Cardiac muscle cell (in vitro differentiated cells and primary cell): ENCODE measurements at regions not wholly inside any gene's neighbourhood (a gene's known extent, or its start where the extent isn't known, plus 50 kb on each side); places are given as distances from the start of the nearest gene placed in this dataset.

Experiments used
- DNase-seq, 2 donors: peaks; one replicate each; pipeline versions ENCODE4 v3.0.0 to v3.0.0-alpha.2; 2010 to 2017; ENCODE audit warnings: low read depth in 1 of 2, low spot score in 1 of 2
- H3K27ac ChIP-seq: fragments of 200-600 bp; sonication (generic); 2 replicates; pipeline ENCODE4 v1.5.1; 2016
- H3K27me3 ChIP-seq: fragments of 200-600 bp; sonication (generic); 2 replicates; pipeline ENCODE4 v1.6.0; 2016; ENCODE audit warnings: control low read depth
- H3K36me3 ChIP-seq: fragments of 200-600 bp; sonication (generic); 2 replicates; pipeline ENCODE4 v1.5.1; 2016; ENCODE audit warnings: control low read depth
- H3K4me1 ChIP-seq: fragments of 200-600 bp; sonication (generic); 2 replicates; pipeline ENCODE4 v1.8.1; 2017; ENCODE audit warnings: low read depth, mild to moderate bottlenecking, mixed run types
- H3K4me3 ChIP-seq: fragments of 200-600 bp; sonication (generic); 2 replicates; pipeline ENCODE4 v1.5.1; 2016; ENCODE audit warnings: mild to moderate bottlenecking
- H3K9me3 ChIP-seq: fragments of 200-600 bp; sonication (generic); 2 replicates; pipeline ENCODE4 v1.5.1; 2017; ENCODE audit warnings: low read depth, mild to moderate bottlenecking, control low read depth
- CTCF ChIP-seq: IDR thresholded peaks from 2 replicates; pipeline ENCODE4 v1.5.1; 2012; ENCODE audit warnings: low read depth, mild to moderate bottlenecking, low read length

DNA sequence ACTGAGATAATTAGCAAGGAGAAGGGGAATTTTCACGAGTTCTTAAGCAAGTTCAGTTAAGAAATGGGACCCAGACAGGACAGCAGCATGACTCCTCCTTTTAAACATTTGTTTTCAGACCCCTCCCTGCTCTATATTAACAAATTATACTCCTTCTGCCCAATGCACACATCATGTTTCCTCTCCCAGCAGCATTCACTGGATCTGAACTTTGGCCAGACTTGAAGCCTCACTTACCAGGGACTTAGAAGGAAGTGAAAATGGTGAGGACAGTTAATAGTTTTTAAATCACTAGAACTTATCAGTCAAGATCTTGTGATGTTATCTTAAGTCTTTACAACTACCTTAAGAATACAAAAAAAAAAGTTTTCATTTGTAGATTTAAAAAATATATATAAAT, 1174.7 kb upstream of the MAP3K7 start:
- DNase-seq: no peak
- no peak for TF ChIP-seq CTCF
- no peak overlapping the region for H3K4me3 ChIP-seq
- no peaks in the 10 kb centered on the region for H3K4me1 ChIP-seq
- no peaks in the 10 kb centered on the region for H3K36me3 ChIP-seq
- no peak overlapping the region for H3K27ac ChIP-seq
- H3K9me3 ChIP-seq: no peaks in the 10 kb centered on the region
- peaks cover 9% of the 10 kb centered on the region for H3K27me3 ChIP-seq

GRCh38 chr6:91754691-91755090, 1167.8 kb upstream of the MAP3K7 start:
- no peak for TF ChIP-seq CTCF
- no peaks in the 10 kb centered on the region for H3K9me3 ChIP-seq
- H3K4me1 ChIP-seq: peaks cover 12% of the 10 kb centered on the region
- no peak overlapping the region for H3K4me3 ChIP-seq
- peaks cover 9% of the 10 kb centered on the region for H3K27me3 ChIP-seq
- H3K36me3 ChIP-seq: no peaks in the 10 kb centered on the region
- H3K27ac ChIP-seq: no peak overlapping the region
- peak in 1 of 2 donors; percentile 52 for DNase-seq

GRCh38 chr6:91751526-91751925, 1164.7 kb upstream of the MAP3K7 start:
- TF ChIP-seq CTCF: no peak
- Histone ChIP-seq H3K36me3 (no peaks in the 10 kb centered on the region), H3K4me1 (peaks cover 12% of the 10 kb centered on the region), H3K27me3 (no peaks in the 10 kb centered on the region), H3K9me3 (no peaks in the 10 kb centered on the region), H3K27ac (no peak overlapping the region), H3K4me3 (no peak overlapping the region)
- no peak for DNase-seq

DNA sequence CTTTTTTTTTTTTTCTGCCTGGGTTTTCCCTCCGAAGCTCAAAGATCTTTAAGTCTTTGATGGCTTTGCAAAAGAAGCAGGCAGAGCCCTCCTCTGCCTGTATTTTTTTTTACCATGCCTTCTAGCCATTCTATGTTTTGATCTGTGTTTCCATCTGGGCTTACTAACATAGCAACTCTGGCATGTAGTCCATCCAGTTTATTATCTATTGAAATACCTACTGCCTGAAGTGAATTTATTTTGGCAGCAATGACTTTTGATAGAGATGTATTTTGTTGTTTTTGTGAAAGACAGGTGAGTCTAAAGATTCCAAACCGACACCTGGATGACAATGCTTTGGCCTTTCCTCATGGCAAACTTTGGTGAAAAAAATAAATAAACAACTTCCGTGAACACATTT, 1157.7 kb upstream of the MAP3K7 start:
- Histone ChIP-seq H3K4me1 (no peaks in the 10 kb centered on the region), H3K27ac (no peak overlapping the region), H3K27me3 (no peaks in the 10 kb centered on the region), H3K36me3 (no peaks in the 10 kb centered on the region), H3K9me3 (no peaks in the 10 kb centered on the region), H3K4me3 (no peak overlapping the region)
- no peak for TF ChIP-seq CTCF
- DNase-seq: no peak

GRCh38 chr6:91743756-91744155, 1156.9 kb upstream of the MAP3K7 start:
- Histone ChIP-seq H3K4me3 (no peak overlapping the region), H3K4me1 (no peaks in the 10 kb centered on the region), H3K9me3 (no peaks in the 10 kb centered on the region), H3K36me3 (no peaks in the 10 kb centered on the region), H3K27ac (no peak overlapping the region), H3K27me3 (no peaks in the 10 kb centered on the region)
- TF ChIP-seq CTCF: no peak
- DNase-seq: no peak

- TF ChIP-seq CTCF: no peak
- Histone ChIP-seq H3K9me3 (no peaks in the 10 kb centered on the region), H3K27ac (no peak overlapping the region), H3K4me1 (no peaks in the 10 kb centered on the region), H3K36me3 (no peaks in the 10 kb centered on the region), H3K27me3 (no peaks in the 10 kb centered on the region), H3K4me3 (no peak overlapping the region)
- no peak for DNase-seq
Measured at GRCh38 chr6:91731939-91732338, 1145.1 kb upstream of the MAP3K7 start.
